BLaER1 (cell line): ENCODE measurements at regions not wholly inside any gene's neighbourhood (a gene's known extent, or its start where the extent isn't known, plus 50 kb on each side); places are given as distances from the start of the nearest gene placed in this dataset.

ENCODE experiments used
- H3K27ac ChIP-seq: shearing (Covaris generic); formaldehyde crosslinking; 2 replicates; pipeline ENCODE4 v1.8.1; 2022
- H3K27me3 ChIP-seq: shearing (Covaris generic); formaldehyde crosslinking; 2 replicates; pipeline ENCODE4 v1.8.1; 2022
- H3K36me3 ChIP-seq: shearing (Covaris generic); formaldehyde crosslinking; 2 replicates; pipeline ENCODE4 v1.8.1; 2022
- H3K4me1 ChIP-seq: shearing (Covaris generic); formaldehyde crosslinking; 2 replicates; pipeline ENCODE4 v1.8.1; 2022
- H3K4me2 ChIP-seq: shearing (Covaris generic); formaldehyde crosslinking; 2 replicates; pipeline ENCODE4 v1.8.1; 2022
- H3K4me3 ChIP-seq: shearing (Covaris generic); formaldehyde crosslinking; 2 replicates; pipeline ENCODE4 v1.8.1; 2022
- H3K9ac ChIP-seq: shearing (Covaris generic); formaldehyde crosslinking; 2 replicates; pipeline ENCODE4 v1.8.1; 2022
- H3K9me3 ChIP-seq: shearing (Covaris generic); formaldehyde crosslinking; 2 replicates; pipeline ENCODE4 v1.8.1; 2022
- H4K20me1 ChIP-seq: shearing (Covaris generic); formaldehyde crosslinking; 2 replicates; pipeline ENCODE4 v1.8.1; 2022
- Cebpa-rat ChIP-seq: shearing (Covaris generic); IDR thresholded peaks from 2 replicates; pipeline ENCODE4 v1.8.1; 2022

- Histone ChIP-seq H3K9me3 (peaks cover 26% of the 10 kb centered on the region), H3K9ac (no peak overlapping the region), H3K27me3 (peaks cover 13% of the 10 kb centered on the region; the same call in 1 of the 2 replicates), H3K4me2 (no peak overlapping the region), H4K20me1 (no peaks in the 10 kb centered on the region), H3K36me3 (no peaks in the 10 kb centered on the region), H3K4me1 (peaks cover 20% of the 10 kb centered on the region), H3K27ac (no peak overlapping the region), H3K4me3 (no peak overlapping the region)
- TF ChIP-seq Cebpa-rat = no peak
These were observed 144.4 kb upstream of the PDE10A start for GRCh38 chr6:165807249-165807960.

- no peak overlapping the region for H3K27ac ChIP-seq
These were observed 143.2 kb upstream of the PDE10A start for GRCh38 chr6:165806126-165806810.

DNA sequence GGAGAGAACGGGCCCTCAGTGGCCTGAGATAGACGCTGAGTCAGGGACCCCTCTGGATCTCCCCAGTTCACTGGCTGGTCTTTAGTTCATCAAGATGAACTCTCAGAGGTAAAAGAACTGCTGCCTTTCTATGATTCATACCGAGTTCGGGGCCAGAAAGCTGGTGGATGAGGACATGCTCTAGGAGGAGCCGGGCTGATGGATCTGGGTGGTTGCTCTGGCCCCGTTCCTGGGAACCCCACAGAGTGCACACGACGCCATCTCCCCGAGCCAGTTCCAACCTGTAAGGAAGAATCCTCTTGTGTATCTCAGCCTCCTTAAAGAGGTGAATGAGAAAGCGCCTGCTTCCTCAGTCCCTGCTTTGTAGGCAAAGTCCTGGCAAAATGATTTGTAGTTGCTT, 142.6 kb upstream of the PDE10A start:
- no peak for TF ChIP-seq Cebpa-rat
- H3K27me3 ChIP-seq = peaks cover 13% of the 10 kb centered on the region; the same call in 1 of the 2 replicates
- no peak overlapping the region for H3K9ac ChIP-seq
- H3K9me3 ChIP-seq = peaks cover 26% of the 10 kb centered on the region
- no peak overlapping the region for H3K4me3 ChIP-seq
- H3K27ac ChIP-seq = no peak overlapping the region
- H3K36me3 ChIP-seq = no peaks in the 10 kb centered on the region
- peaks cover 24% of the 10 kb centered on the region for H3K4me1 ChIP-seq
- peak overlapping the region; percentile 82; the same call in 1 of the 2 replicates for H3K4me2 ChIP-seq
- H4K20me1 ChIP-seq = no peaks in the 10 kb centered on the region

More at GRCh38 chr6:165806126-165806810, 143.2 kb upstream of the PDE10A start:
- no peak for TF ChIP-seq Cebpa-rat
- peaks cover 24% of the 10 kb centered on the region for H3K4me1 ChIP-seq
- H3K9me3 ChIP-seq = peaks cover 26% of the 10 kb centered on the region
- H3K27me3 ChIP-seq = peaks cover 13% of the 10 kb centered on the region; the same call in 1 of the 2 replicates
- no peak overlapping the region for H3K9ac ChIP-seq
- no peak overlapping the region for H3K4me3 ChIP-seq
- no peaks in the 10 kb centered on the region for H4K20me1 ChIP-seq
- H3K4me2 ChIP-seq = peak overlapping the region; percentile 82
- no peaks in the 10 kb centered on the region for H3K36me3 ChIP-seq

GRCh38 chr6:165805067-165805555, 142.1 kb upstream of the PDE10A start:
- H3K4me2 ChIP-seq = no peak overlapping the region
- peaks cover 13% of the 10 kb centered on the region; the same call in 1 of the 2 replicates for H3K27me3 ChIP-seq
- no peak overlapping the region for H3K27ac ChIP-seq
- H3K9ac ChIP-seq = no peak overlapping the region
- peaks cover 24% of the 10 kb centered on the region for H3K4me1 ChIP-seq
- H3K4me3 ChIP-seq = no peak overlapping the region
- TF ChIP-seq Cebpa-rat = no peak
- no peaks in the 10 kb centered on the region for H4K20me1 ChIP-seq
- no peaks in the 10 kb centered on the region for H3K36me3 ChIP-seq
- peaks cover 26% of the 10 kb centered on the region for H3K9me3 ChIP-seq

DNA sequence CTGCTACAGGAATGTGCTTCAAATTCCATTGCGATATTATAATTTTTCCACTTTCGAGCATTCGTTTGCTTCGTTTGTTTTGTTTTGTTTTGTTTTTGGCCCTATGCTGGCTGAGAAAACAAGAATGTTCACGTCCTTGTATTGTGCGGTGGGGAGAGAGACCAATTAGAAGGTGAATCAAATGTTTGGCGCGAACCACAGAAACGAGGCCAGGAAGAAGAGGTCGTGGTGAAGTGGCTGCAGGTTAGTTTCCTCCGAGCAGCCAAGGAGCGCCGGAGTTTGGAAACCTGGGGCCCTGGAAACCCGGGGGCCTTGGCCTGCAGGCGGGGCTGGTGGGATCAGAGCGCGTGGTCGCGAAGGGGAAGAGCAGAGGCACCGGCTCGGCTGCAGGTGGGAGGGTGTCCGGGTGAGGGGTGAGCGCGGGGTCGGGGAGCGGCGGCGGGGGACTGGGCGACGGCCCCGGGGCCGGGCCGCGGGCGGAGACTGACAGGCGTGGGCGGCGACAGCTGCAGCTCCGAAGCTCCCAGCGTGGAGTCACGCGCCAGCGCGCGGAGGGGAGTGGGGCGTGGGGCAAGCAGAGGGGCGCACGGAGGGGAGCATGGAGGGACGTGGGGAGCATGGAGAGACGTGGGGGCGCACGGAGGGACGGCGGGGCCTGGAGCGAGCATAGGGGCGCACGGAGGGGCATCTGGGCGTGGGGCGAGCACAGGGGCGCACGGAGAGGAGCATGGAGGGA, 141.5 kb upstream of the PDE10A start:
- Histone ChIP-seq H4K20me1 (no peaks in the 10 kb centered on the region), H3K27ac (no peak overlapping the region), H3K4me3 (no peak overlapping the region), H3K9me3 (peaks cover 22% of the 10 kb centered on the region), H3K4me1 (peaks cover 24% of the 10 kb centered on the region), H3K4me2 (no peak overlapping the region), H3K9ac (no peak overlapping the region), H3K36me3 (no peaks in the 10 kb centered on the region), H3K27me3 (peaks cover 13% of the 10 kb centered on the region; the same call in 1 of the 2 replicates)
- TF ChIP-seq Cebpa-rat = no peak

DNA sequence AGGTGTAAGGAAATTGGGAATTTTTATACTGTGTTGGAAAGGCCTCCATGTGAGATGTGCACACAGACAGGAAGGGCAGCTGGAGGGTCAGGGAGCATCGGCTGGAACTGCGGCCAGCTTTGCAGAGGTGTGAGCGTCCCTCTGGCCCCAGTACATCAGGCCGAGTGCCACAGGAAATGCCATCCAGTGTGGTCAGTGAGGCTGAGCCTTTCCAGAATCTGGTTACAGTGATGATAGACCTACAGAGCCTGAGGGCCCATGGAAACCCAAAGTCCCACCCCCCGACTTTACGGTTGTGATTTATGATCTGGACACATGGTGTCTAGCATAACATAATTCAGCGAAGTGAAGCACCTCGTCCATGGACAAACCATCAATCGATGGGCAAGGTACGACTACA, 137.3 kb upstream of the PDE10A start:
- Histone ChIP-seq H4K20me1 (no peaks in the 10 kb centered on the region), H3K36me3 (no peaks in the 10 kb centered on the region), H3K4me3 (no peak overlapping the region), H3K4me1 (peaks cover 7% of the 10 kb centered on the region; the same call in 1 of the 2 replicates), H3K9me3 (peaks cover 12% of the 10 kb centered on the region), H3K4me2 (no peak overlapping the region), H3K9ac (no peak overlapping the region), H3K27me3 (peaks cover 13% of the 10 kb centered on the region; the same call in 1 of the 2 replicates), H3K27ac (no peak overlapping the region)
- no peak for TF ChIP-seq Cebpa-rat

- no peak overlapping the region for H3K27ac ChIP-seq
- no peaks in the 10 kb centered on the region for H3K36me3 ChIP-seq
- peaks cover 5% of the 10 kb centered on the region; the same call in 1 of the 2 replicates for H3K27me3 ChIP-seq
- TF ChIP-seq Cebpa-rat = no peak
- no peak overlapping the region for H3K4me2 ChIP-seq
- no peak overlapping the region for H3K4me3 ChIP-seq
- no peaks in the 10 kb centered on the region for H4K20me1 ChIP-seq
- H3K9ac ChIP-seq = no peak overlapping the region
- peaks cover 5% of the 10 kb centered on the region for H3K9me3 ChIP-seq
- H3K4me1 ChIP-seq = peaks cover 7% of the 10 kb centered on the region; the same call in 1 of the 2 replicates
These were observed 136.5 kb upstream of the PDE10A start for GRCh38 chr6:165799391-165800153.

DNA sequence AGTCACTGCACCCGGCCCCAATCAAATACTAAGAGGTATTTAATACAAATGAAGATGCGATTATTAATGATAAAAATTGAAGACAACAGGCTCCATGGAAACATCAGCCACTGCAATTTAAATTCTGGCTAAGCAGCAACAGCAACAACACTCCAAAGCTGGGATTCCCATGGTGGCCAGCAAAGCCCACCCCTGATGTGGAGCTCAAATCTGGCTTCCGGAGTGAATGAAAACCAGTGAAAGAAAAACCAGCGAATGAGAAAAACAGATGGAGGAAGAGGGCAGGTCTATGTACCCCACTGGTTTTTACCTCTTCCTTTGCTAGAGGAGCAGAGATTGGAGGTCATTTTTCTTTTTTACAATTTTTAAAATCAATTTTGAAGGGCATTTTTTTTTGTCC, 135.9 kb upstream of the PDE10A start:
- no peak overlapping the region for H3K4me2 ChIP-seq
- no peak overlapping the region for H3K4me3 ChIP-seq
- no peaks in the 10 kb centered on the region; the same call in 1 of the 2 replicates for H3K27me3 ChIP-seq
- H3K9ac ChIP-seq = no peak overlapping the region
- peaks cover 7% of the 10 kb centered on the region; the same call in 1 of the 2 replicates for H3K4me1 ChIP-seq
- H3K9me3 ChIP-seq = no peaks in the 10 kb centered on the region; the same call in 1 of the 2 replicates
- H4K20me1 ChIP-seq = no peaks in the 10 kb centered on the region
- no peak overlapping the region for H3K27ac ChIP-seq
- no peaks in the 10 kb centered on the region for H3K36me3 ChIP-seq
- TF ChIP-seq Cebpa-rat = no peak

GRCh38 chr6:165794179-165794601, 131.1 kb upstream of the PDE10A start:
- Histone ChIP-seq H4K20me1 (no peaks in the 10 kb centered on the region), H3K27me3 (no peaks in the 10 kb centered on the region), H3K4me1 (no peaks in the 10 kb centered on the region), H3K9me3 (no peaks in the 10 kb centered on the region), H3K9ac (no peak overlapping the region), H3K36me3 (no peaks in the 10 kb centered on the region), H3K4me2 (no peak overlapping the region), H3K27ac (no peak overlapping the region), H3K4me3 (no peak overlapping the region)
- no peak for TF ChIP-seq Cebpa-rat
